Urothelium cell line (cell line): ENCODE measurements at regions not wholly inside any gene's neighbourhood (a gene's known extent, or its start where the extent isn't known, plus 50 kb on each side); places are given as distances from the start of the nearest gene placed in this dataset.
"Not testable (repeated sequence)": the region's sequence is repeated elsewhere in the genome, so short reads cannot be mapped to it uniquely, and the experiment has no call there.

Experiments used
- DNase-seq: peaks from one replicate; pipeline ENCODE4 v3.0.0; 2011; ENCODE audit warnings: low spot score, mixed read lengths
- FAIRE-seq: peaks from 2 replicates; lab custom pipeline; 2011; peaks lifted over from hg19 to GRCh38; lab: Jason Lieb, UNC

- DNase-seq (no peak), FAIRE-seq (no peak)
These were observed 193.3 kb upstream of the HTR1E start for GRCh38 chr6:86744048-86744447.

GRCh38 chr6:86738078-86738477 lies 199.2 kb upstream of the HTR1E start:
- FAIRE-seq (no peak), DNase-seq (no peak)

DNA sequence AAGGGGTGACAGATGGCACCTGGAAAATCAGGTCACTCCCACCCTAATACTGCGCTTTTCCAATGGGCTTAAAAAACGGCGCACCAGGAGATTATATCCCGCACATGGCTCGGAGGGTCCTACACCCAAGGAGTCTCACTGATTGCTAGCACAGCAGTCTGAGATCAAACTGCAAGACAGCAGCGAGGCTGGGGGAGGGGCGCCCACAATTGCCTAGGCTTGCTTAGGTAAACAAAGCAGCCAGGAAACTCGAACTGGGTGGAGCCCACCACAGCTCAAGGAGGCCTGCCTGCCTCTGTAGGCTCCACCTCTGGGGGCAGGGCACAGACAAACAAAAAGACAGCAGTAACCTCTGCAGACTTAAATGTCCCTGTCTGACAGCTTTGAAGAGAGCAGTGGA lies 205.7 kb upstream of the HTR1E start:
- not testable (repeated sequence) for FAIRE-seq, DNase-seq

DNA sequence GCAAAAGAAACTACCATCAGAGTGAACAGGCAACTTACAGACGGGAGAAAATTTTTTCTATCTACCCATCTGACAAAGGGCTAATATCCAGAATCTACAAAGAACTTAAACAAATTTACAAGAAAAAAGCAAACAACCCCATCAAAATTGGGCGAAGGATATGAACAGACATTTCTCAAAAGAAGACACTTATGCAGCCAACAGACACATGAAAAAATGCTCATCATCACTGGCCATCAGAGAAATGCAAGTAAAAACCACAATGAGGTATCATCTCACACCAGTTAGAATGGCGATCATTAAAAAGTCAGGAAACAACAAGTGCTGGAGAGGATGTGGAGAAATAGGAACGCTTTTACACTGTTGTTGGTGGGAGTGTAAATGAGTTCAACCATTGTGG lies 206.6 kb upstream of the HTR1E start:
- FAIRE-seq, DNase-seq: not testable (repeated sequence)

DNA sequence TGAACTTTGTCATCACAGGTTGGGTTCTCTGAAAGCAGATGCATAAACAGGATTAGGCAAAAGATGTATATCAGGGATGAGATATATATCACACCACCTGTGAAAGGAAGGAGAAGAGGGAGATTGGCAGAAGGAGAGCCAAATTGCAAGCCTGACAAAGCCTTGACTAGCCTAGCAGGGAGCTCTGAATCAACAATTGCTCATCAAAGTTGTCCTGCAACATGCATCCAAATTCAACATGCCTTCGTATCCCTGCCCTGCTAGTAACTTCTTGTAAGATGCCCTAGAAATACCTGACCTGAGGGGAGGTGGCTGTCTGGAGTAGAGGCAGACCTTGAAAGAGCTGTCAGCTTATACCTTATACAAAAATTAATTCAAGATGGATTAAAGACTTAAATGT lies 207.1 kb upstream of the HTR1E start:
- DNase-seq (no peak), FAIRE-seq (no peak)

DNA sequence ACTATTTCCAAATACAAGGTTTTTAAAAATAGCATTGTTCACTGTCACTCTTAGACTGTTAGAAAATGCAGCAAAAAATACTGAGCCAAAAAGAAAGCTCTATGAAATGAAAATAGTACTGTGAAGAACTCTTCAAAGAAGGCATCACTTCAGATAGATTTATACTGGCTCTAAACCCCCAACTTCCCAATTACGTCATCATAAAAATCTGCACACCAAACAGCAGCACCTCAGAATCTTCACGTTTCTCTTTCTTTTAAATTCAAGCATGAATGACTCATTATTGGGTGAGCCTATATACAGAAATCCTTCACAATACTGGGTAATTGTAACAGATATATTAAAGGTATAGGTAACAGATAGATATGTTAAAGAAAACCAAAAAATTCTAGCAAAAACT lies 208.4 kb upstream of the HTR1E start:
- DNase-seq (no peak), FAIRE-seq (no peak)

DNA sequence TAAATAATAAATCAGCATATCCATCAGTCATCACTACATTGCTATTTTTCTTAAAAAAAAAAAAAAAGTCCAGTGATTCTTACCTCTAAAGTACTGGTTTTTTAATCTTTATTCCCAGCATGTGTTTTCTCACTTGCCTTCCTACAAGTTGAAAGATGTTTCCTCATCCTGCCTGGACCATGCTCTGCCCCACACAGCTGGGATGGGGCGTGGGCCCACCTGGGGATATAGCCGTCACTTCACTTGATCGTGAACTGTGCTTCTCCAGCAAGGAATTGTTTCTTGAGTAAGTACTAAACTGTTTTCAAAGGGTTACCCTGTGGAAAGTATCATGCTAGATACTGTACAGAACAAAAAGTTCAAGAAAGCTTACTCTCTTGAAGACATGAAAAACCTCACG lies 212.6 kb upstream of the HTR1E start:
- DNase-seq = no peak
- no peak for FAIRE-seq

DNA sequence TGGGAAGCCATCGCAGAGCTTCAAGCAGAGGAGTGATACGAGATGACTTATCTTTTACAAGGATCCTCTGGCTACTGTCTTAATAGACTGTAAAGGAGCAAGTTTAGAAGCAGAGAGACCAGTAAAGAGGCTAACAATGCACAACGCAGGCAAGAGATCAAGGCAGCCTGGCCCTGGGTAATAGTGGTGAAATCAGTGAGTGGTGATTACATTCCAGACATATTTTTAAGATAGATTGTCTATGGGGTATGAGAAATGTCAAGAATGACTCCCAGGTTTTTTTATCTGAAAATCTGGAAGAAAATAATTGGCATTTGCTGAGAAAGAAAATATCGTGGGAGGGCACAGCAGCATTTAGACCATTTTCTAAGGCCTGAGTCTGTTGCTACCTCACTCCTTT lies 213.6 kb upstream of the HTR1E start:
- DNase-seq (no peak), FAIRE-seq (no peak)

GRCh38 chr6:86723151-86723550 lies 214.2 kb upstream of the HTR1E start:
- DNase-seq = no peak
- no peak for FAIRE-seq

- no peak for FAIRE-seq
These were observed 215.2 kb upstream of the HTR1E start for GRCh38 chr6:86722131-86722530.

GRCh38 chr6:86715676-86716075 lies 221.7 kb upstream of the HTR1E start:
- no peak for FAIRE-seq
- peak; percentile 22 for DNase-seq

More at GRCh38 chr6:86722131-86722530, 215.2 kb upstream of the HTR1E start:
- DNase-seq = no peak

GRCh38 chr6:86712039-86712438 lies 225.3 kb upstream of the HTR1E start:
- FAIRE-seq (no peak), DNase-seq (no peak)

- no peak for FAIRE-seq
- no peak for DNase-seq
These were observed 229.7 kb upstream of the HTR1E start for GRCh38 chr6:86707545-86708120.

GRCh38 chr6:86706449-86706848 lies 230.9 kb upstream of the HTR1E start:
- no peak for DNase-seq
- no peak for FAIRE-seq

DNA sequence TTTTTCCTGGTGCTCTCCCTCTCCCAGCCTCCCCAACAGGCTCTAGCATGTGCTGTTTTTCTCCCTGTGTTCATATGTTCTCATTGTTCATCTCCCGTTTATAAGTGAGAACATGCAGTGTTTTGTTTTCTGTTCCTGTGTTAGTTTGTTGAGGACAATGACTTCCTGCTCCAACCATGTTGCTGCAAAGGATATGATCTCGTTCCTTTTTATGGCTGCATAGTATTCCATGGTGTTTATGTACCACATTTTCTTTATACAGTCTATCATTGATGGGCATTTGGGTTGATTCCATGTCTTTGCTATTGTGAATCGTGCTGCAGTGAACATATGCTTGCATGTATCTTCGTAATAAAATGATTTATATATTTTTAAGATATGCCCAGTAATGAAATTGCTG lies 236.1 kb upstream of the HTR1E start:
- DNase-seq, FAIRE-seq: not testable (repeated sequence)

DNA sequence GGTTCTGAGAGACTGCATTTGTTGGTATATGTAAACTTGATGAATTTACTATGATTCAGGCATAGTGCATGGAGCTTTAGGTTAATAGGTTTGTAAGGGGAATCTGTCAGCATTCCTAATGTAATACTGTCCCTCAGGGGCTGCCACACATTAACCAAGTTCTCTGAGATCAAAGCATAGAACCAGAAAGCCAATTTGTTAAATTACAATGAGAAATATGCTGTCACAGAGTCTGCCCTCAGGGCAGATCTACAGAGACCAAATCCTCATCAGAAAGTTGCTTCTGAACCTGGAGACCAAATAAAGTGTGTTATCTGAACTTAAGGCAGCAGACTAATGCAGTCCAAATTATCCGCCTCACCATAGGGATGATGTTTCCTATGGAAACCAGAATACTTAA lies 250.8 kb upstream of the HTR1E start:
- no peak for DNase-seq
- no peak for FAIRE-seq

DNA sequence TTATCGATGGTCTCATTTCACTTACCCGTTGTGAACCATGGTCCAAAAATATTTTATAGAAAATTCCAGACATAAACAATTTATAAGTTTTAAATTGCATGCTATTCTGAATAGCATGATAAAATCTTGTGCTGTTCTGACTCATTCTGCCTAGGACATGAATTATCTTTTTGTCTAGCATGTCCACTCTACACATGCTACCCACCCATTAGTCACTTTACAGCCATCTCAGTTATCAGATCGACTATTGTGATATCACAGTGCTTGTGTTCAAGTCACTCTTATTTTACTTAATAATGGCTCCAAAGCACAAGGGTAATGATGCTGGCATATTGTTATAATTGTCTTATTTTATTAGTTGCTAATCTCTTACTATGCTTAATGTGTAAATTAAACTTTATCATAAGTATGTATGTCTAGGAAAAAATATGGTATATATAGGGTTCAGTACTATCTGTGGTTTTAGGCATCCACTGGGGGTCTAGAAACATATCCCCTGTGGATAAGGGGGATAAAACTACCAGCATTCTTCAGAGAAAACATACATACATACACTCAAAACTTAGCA lies 252.0 kb upstream of the HTR1E start:
- FAIRE-seq = no peak
- DNase-seq = no peak

DNA sequence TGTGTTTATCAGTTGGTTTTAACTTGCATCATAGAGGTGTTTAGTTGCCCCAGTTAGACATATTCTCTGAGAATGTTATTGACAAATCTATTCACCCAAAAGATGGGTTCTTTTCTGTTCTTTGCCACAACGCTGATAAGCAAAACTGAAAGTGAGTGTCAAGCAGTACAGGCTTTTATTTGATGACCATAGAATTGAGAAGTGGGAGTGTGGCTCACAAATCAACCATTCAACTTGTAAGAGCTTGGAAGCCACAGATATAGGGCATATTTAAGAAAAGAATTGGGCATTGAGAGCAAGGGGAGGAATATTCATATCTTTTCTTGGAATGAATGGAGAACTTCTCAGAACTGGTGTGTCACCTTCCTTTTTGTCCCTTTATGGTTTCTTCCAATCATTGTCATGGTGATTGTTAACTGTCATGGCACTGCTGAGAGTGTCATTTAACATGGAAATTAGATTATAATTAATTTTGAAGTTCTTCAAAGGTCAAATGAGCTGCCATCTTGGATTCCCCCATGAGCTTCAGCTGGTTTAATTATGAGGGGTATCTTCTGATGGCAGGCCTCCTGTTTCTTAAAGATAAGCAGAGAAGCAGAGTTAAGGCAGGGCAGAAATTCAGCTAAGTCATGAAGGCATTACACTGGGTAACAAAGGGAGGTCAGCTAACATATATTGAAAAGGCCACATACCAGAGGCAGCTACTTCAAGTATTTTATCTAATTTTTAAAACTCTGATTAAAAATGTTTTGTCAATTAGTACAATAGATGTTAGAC lies 254.0 kb upstream of the HTR1E start:
- no peak for FAIRE-seq
- DNase-seq = no peak

DNA sequence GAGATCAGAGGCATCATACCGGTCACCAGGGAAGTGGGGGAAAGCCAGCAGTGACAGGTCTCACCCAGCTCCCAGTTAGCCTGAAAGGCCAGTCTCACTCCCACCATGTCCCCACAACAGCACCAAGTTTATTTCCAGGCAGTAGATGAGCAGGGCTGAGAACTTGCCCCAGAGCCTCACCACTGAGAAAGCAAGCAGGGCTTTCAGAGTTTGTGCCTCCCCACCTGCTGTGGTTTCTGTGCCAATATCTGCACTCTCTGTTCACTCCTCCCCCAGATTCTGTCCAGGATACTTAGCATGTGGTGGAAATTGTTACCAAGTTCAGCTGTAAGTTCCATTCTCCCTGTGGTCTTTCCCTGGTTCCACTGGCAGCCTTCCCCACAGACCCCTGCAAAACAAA lies 255.0 kb upstream of the HTR1E start:
- no peak for DNase-seq
- FAIRE-seq = no peak

DNA sequence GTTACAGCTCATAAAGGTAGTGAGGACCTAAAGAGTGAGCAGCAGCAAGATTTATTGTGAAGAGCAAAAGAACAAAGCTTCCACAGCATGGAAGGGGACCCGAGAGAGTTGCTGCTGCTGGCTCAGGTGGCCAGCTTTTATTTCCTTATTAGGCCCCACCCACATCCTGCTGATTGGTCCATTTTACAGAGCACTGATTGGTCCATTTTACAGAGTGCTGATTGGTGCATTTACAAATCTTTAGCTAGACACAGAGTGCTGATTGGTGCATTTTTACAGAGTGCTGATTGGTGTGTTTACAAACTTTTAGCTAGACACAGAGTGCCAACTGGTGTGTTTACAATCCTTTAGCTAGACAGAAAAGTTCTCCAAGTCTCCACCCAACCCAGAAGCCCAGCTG lies 256.2 kb upstream of the HTR1E start:
- DNase-seq, FAIRE-seq: not testable (repeated sequence)

GRCh38 chr6:86672125-86672524 lies 265.2 kb upstream of the HTR1E start:
- not testable (repeated sequence) for DNase-seq, FAIRE-seq

GRCh38 chr6:86657192-86657591 lies 280.1 kb upstream of the HTR1E start:
- FAIRE-seq = no peak

More at GRCh38 chr6:86657192-86657591, 280.1 kb upstream of the HTR1E start:
- no peak for DNase-seq
